GM10266 (cell line): ENCODE measurements at regions not wholly inside any gene's neighbourhood (a gene's known extent, or its start where the extent isn't known, plus 50 kb on each side); places are given as distances from the start of the nearest gene placed in this dataset.

Experiments used
- DNase-seq: peaks from one replicate; pipeline ENCODE4 v3.0.0; 2012; ENCODE audit errors: extremely low spot score
- TF ChIP-seq, protein P1 (sequence below): IDR thresholded peaks from 2 replicates; pipeline ENCODE4 v1.5.1; 2012; ENCODE audit warnings: mild to moderate bottlenecking, low read depth; ENCODE audit not compliant: control insufficient read depth, insufficient read depth; ENCODE audit errors: missing control alignments

DNA sequence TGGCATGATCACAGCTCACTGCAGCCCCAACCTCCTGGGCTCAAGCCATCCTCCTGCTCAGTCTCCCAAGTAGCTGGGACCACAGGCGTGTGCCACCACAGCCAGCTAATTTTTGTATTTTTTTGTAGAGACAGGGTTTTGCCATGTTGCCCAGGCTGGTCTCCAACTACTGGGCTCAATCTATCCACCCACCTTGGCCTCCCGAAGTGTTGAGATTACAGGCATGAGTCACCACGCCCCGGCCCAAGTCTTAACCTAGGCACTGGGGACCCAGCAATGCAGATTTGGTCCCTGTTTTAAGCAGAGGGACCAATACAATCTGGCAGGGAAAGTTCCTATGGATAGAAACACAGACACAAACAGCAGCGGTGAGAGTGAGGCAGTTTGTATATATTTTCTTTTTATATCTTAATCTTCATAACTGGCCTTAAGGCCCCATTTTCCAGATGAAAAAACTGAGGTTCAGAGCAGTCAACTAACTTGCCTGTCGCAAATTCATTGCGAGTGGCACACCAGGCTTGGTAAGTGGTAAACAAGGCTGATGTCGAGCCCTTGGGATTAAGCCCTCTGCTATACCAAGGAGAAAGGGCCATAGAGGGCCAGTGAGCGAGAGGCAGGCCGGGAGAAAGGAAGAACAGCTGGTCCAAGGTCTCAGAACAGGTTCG lies 77.8 kb upstream of the TINAGL1 start:
- TF ChIP-seq, protein P1, sequence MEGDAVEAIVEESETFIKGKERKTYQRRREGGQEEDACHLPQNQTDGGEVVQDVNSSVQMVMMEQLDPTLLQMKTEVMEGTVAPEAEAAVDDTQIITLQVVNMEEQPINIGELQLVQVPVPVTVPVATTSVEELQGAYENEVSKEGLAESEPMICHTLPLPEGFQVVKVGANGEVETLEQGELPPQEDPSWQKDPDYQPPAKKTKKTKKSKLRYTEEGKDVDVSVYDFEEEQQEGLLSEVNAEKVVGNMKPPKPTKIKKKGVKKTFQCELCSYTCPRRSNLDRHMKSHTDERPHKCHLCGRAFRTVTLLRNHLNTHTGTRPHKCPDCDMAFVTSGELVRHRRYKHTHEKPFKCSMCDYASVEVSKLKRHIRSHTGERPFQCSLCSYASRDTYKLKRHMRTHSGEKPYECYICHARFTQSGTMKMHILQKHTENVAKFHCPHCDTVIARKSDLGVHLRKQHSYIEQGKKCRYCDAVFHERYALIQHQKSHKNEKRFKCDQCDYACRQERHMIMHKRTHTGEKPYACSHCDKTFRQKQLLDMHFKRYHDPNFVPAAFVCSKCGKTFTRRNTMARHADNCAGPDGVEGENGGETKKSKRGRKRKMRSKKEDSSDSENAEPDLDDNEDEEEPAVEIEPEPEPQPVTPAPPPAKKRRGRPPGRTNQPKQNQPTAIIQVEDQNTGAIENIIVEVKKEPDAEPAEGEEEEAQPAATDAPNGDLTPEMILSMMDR: no peak
- DNase-seq: no peak

DNA sequence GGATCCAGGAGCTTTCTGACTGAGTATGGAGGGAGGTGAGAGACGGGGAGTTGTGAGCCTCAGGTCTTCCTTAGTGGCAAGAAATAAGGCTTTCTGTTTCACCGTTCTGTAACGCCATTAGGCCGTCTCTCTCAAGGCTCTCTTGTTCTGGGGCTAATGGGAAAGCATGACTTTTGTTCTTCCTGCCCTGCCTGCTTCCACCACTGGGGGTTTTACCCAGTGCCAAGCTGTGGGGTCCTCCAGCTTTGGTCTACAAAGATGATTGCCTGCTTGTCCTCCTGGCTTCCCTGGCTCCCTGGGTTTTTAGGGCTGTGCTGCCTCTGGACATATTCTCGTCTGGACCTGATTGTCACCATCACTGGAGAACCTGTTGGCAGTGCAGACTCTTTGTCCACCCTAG lies 74.8 kb upstream of the TINAGL1 start:
- TF ChIP-seq, protein P1: no peak
- DNase-seq: no peak

DNA sequence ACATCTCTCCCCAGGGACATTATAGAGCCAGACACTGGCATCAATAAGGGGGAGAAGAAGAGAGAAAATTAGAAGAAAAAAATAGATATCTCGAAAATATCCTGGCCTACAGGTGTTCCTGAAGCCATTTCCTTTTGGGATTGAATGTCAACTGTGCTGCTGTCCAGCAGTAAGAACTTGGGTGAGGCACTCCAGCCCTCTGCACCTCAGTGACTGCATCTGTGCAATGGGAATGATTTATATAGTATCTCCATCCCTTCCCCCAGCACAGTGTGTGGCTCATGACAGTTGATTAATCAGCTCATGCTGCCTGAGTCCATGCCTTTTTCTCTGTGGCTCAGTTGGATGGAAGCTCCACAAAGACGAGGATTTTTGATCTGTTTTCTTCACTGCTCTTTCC lies 74.1 kb upstream of the TINAGL1 start:
- no peak for DNase-seq
- TF ChIP-seq, protein P1: no peak

DNA sequence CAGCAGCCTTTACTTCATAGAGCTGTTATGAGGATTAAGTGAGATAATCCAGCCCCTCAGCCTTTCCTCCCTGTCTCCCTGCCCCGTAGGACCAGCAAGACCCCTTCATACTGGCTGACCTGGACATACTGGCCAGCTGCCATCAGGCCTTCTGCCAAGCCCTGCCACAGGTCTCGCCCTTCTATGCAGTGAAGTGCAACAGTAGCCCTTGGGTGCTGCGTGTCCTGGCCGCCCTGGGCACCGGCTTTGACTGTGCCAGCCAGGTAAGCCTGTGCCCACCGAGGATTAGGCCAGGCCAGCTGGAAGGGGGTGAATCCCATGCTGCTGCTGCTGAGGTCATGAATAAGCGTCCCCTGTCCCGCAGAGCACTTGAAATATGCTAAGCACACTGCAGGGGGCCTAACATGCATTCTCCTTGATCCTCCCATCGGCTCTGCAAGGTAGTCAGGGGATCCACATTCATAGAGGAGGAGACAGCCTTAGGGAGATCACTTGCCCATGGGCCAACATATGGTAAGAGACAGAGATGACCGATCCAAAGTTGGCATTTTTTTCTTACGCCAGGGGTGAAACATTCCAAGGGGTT lies 73.3 kb upstream of the TINAGL1 start:
- no peak for DNase-seq
- TF ChIP-seq, protein P1: no peak

DNA sequence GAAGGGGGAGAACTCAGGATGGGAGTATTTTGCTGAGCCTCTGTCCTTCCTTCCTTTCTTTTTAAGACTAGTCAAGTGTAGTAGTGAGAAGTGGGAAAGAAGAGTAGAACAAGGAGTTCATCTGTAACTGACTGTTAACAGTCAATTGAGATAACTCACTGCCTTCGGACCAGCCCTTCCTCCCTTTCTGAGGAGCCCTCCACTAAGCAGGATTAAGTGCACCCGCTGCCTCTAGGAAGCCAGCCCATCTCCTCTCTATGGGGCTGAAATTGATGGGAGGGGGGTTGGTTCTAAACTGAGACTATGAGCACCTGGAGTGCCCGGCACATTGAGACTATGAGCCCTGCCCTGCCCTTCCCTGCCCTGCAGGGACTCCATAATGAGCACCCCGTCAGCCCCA lies 72.7 kb upstream of the TINAGL1 start:
- TF ChIP-seq, protein P1: no peak
- no peak for DNase-seq

DNA sequence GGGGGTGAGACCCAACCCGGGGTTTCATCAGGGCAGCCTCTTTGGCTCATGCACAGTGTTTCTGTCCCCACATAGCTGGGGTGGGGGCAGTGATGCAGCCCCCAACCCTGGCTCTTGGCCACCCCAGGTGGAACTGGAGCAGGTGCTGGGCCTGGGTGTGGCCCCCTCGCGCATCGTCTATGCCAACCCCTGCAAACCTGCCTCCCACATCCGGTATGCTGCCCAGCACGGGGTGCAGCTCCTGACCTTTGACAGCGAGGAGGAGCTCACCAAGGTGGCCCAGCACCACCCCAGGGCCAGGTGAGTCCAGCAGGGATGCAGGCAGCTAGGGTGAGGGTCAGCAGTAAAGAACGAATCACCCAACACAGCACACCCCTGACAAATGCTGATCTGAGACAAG lies 72.3 kb upstream of the TINAGL1 start:
- no peak for DNase-seq
- TF ChIP-seq, protein P1: no peak

DNA sequence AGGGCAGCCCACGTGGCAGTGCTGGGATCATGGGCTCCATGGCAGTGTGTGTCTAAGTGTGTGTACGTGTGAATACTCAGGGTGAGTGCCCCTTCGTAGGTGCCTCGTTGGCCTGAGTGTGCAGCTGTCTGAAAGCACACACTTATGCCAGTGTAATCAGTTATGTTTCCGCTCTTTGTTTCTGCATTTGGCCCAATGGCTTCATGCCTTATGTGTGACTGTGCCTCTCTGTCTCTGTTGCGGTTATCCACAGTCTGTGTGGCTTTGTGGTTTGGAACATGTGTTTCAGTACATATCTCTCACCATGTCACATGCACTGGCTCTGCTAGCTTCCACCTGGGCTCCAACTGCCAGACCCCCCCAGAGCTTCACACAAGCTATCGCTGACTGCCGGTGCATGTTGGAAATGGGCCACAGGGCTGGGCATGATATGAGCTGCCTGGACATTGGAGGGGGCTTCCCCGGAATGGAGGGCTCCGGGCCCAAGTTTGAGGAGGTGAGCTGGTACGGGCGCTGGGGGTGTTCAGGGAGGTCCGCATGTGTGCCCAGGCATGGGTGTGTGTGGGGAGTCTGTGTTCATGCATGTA lies 70.3 kb upstream of the TINAGL1 start:
- TF ChIP-seq, protein P1: no peak
- no peak for DNase-seq
